ENCODE measurements at regions not wholly inside any gene's neighbourhood (a gene's known extent, or its start where the extent isn't known, plus 50 kb on each side); places are given as distances from the start of the nearest gene placed in this dataset.

DNA sequence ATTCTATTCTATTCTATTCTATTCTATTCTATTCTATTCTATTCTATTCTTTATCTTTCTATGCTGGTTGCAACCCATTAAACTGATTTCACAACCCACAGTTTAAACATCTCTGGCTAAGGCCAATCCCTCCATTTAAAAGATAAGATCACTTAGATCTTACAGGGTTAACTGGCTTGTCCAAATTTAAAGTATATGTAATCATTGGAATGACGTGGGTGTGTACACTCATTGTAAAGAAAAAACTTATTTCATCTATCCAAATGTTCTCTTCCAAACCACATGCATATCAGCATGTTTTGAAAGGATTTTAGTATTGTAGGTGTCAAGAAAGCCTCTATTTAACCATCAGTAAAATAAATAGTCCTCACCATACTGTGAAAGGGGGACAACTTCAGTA is 299.6 kb upstream of the RUNX1 start:
- no peaks in the 10 kb centered on the region for H3K9me2 ChIP-seq

More for the DNA sequence above, 299.6 kb upstream of the RUNX1 start:
- POLR2A ChIA-PET: no interaction called here
- H3K4me3 ChIP-seq (ENCODE audit: low read depth in 2 of 2, low read length in 1 of 2): no peak overlapping the region
- H3K27ac ChIP-seq (ENCODE audit: low read depth in 2 of 2, low read length in 1 of 2): no peak overlapping the region
- DNase-seq: no peak
- H3K4me2 ChIP-seq: no peak overlapping the region
- no peaks in the 10 kb centered on the region for H4K20me1 ChIP-seq (ENCODE audit: insufficient read depth)
- no peak overlapping the region for H3K9ac ChIP-seq
- no peaks in the 10 kb centered on the region; a peak in 1 of 4 replicates for H3K4me1 ChIP-seq (ENCODE audit: control insufficient read depth in 1 of 2, insufficient read depth in 2 of 2, low read depth in 1 of 2, low read length in 1 of 2)
- peaks cover 8% of the 10 kb centered on the region for H3F3A ChIP-seq (replicated peaks; ENCODE audit: insufficient read depth)
- TF ChIP-seq IRF3 (IDR thresholded peaks at IDR 0.05; ENCODE audit: low read depth, low read length) (no peak), RAD21 (IDR thresholded peaks at IDR 0.05; ENCODE audit: low read length) (no peak), RXRA (IDR thresholded peaks at IDR 0.05; ENCODE audit: borderline replicate concordance, low read depth) (no peak), POLR2AphosphoS5 (IDR thresholded peaks at IDR 0.05; ENCODE audit: low read depth, low read length) (no peak), FOXJ3 (CRISPR knock-in tag; IDR thresholded peaks at IDR 0.05) (no peak), FOXM1 (IDR thresholded peaks at IDR 0.05; ENCODE audit: low read depth) (no peak), GABPA (IDR thresholded peaks at IDR 0.05; ENCODE audit: low read depth) (no peak), FOSL2 (IDR thresholded peaks at IDR 0.05; ENCODE audit: borderline replicate concordance, low read depth) (no peak), TCF12 (IDR thresholded peaks at IDR 0.05) (no peak), RFX5 (IDR thresholded peaks at IDR 0.05; ENCODE audit: low read length) (no peak), TEAD4 (IDR thresholded peaks at IDR 0.05; ENCODE audit: borderline replicate concordance, insufficient read depth) (no peak), USF1 (IDR thresholded peaks at IDR 0.05; ENCODE audit: borderline replicate concordance, low read depth) (no peak)
- TF ChIP-seq, protein P1, sequence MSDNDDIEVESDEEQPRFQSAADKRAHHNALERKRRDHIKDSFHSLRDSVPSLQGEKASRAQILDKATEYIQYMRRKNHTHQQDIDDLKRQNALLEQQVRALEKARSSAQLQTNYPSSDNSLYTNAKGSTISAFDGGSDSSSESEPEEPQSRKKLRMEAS (IDR thresholded peaks at IDR 0.05; ENCODE audit: low read depth): no peak
- TF ChIP-seq, protein P2, sequence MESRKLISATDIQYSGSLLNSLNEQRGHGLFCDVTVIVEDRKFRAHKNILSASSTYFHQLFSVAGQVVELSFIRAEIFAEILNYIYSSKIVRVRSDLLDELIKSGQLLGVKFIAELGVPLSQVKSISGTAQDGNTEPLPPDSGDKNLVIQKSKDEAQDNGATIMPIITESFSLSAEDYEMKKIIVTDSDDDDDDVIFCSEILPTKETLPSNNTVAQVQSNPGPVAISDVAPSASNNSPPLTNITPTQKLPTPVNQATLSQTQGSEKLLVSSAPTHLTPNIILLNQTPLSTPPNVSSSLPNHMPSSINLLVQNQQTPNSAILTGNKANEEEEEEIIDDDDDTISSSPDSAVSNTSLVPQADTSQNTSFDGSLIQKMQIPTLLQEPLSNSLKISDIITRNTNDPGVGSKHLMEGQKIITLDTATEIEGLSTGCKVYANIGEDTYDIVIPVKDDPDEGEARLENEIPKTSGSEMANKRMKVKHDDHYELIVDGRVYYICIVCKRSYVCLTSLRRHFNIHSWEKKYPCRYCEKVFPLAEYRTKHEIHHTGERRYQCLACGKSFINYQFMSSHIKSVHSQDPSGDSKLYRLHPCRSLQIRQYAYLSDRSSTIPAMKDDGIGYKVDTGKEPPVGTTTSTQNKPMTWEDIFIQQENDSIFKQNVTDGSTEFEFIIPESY (IDR thresholded peaks at IDR 0.05; ENCODE audit: borderline replicate concordance, low read depth): no peak
- TF ChIP-seq, protein P3, sequence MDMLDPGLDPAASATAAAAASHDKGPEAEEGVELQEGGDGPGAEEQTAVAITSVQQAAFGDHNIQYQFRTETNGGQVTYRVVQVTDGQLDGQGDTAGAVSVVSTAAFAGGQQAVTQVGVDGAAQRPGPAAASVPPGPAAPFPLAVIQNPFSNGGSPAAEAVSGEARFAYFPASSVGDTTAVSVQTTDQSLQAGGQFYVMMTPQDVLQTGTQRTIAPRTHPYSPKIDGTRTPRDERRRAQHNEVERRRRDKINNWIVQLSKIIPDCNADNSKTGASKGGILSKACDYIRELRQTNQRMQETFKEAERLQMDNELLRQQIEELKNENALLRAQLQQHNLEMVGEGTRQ (IDR thresholded peaks at IDR 0.05; ENCODE audit: borderline replicate concordance, low read depth, low read length): no peak
- no peak overlapping the region for H2AFZ ChIP-seq (ENCODE audit: low read depth)
- H3K36me3 ChIP-seq (replicated peaks in 1 of 2; ENCODE audit: control insufficient read depth in 1 of 2, insufficient read depth in 2 of 2, low read length in 1 of 2): no peaks in the 10 kb centered on the region
- H3K9me3 ChIP-seq: no peaks in the 10 kb centered on the region
- WGBS (ENCODE audit: low lambda C conversion rate): 16% methylated on average over 1 of the region's 1 CpG
- CTCF ChIA-PET: no interaction called here
- H3K27me3 ChIP-seq (ENCODE audit: insufficient read depth): no peaks in the 10 kb centered on the region
- H3K79me2 ChIP-seq (ENCODE audit: insufficient read depth): no peaks in the 10 kb centered on the region

Data from SK-N-SH (cell line).